ENCODE measurements at regions not wholly inside any gene's neighbourhood (a gene's known extent, or its start where the extent isn't known, plus 50 kb on each side); places are given as distances from the start of the nearest gene placed in this dataset.
"Not testable (repeated sequence)": the region's sequence is repeated elsewhere in the genome, so short reads cannot be mapped to it uniquely, and the experiment has no call there.

DNA sequence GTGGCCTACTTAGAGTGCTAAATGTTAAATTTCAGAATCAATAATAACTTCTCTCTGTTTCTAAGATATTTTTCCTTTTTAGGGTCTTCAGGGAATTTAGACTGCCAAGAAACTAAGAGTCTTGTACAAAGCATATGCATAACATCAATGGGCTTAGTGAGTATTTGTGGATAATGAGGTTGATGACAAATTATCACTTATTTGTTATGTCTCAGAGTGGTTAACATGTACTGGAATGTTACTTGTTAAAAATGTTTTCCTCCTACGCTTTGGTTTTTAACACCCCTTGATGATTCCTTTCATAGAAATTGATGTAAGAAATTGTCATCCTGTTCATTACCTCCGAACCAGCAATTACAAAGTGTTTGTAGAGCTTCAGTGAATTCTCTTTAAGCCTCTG lies 144.3 kb downstream of the MRPS30 start:
- Histone ChIP-seq H3K27me3 (no peaks in the 10 kb centered on the region), H3K27ac (no peak overlapping the region), H3K4me1 (no peaks in the 10 kb centered on the region), H3K4me3 (no peak overlapping the region), H3K36me3 (no peaks in the 10 kb centered on the region), H3K9me3 (no peaks in the 10 kb centered on the region)
- intact Hi-C loops (cut with DNase I; ENCODE audit: low total_unique reads): no loop called here
- TF ChIP-seq, protein P1, sequence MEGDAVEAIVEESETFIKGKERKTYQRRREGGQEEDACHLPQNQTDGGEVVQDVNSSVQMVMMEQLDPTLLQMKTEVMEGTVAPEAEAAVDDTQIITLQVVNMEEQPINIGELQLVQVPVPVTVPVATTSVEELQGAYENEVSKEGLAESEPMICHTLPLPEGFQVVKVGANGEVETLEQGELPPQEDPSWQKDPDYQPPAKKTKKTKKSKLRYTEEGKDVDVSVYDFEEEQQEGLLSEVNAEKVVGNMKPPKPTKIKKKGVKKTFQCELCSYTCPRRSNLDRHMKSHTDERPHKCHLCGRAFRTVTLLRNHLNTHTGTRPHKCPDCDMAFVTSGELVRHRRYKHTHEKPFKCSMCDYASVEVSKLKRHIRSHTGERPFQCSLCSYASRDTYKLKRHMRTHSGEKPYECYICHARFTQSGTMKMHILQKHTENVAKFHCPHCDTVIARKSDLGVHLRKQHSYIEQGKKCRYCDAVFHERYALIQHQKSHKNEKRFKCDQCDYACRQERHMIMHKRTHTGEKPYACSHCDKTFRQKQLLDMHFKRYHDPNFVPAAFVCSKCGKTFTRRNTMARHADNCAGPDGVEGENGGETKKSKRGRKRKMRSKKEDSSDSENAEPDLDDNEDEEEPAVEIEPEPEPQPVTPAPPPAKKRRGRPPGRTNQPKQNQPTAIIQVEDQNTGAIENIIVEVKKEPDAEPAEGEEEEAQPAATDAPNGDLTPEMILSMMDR (IDR thresholded peaks at IDR 0.05): no peak
- no peak for DNase-seq

DNA sequence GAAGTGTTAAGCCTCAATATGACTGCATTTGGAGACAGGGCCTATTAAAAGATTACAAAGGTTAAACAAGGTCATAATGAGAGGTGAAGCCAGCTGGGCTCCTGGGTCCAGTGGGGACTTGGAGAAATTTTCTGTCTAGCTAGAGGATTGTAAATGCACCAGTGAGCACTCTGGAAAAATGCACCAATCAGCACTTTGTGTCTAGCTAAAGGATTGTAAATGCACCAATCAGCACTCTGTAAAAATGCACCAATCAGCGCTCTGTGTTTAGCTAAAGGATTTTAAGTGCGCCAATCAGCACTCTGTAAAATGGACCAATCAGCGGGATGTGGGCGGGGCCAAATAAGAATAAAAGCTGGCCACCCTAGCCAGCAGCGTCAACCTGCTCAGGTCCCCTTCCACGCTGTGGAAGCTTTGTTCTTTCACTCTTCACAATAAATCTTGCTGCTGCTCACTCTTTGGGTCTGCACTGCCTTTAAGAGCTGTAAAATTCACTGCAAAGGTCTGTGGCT lies 150.3 kb downstream of the MRPS30 start:
- H3K4me1 ChIP-seq: not testable (repeated sequence)

DNA sequence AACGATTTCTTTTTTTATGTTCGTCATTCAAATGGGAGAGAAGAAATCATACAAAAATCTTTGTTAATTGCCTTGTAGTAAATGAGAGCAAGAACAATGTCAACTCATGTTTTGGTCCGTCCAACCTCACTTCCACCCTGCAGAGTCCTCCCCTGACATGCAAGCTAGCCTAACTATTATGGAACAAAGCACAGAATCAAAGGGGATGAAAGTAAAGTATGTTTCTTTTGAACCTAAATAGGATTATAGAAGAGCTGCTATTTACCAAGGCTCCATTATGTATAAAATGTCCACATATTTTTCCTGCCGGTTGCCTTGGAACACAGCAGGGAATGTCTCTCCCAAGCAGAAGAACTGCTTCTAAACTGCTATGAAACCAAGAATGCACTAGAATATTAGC lies 161.1 kb downstream of the MRPS30 start:
- no peak for DNase-seq
- no peaks in the 10 kb centered on the region for H3K9me3 ChIP-seq
- TF ChIP-seq, protein P1 (IDR thresholded peaks at IDR 0.05): no peak
- intact Hi-C loops (cut with DNase I; ENCODE audit: low total_unique reads): no loop called here
- H3K36me3 ChIP-seq: no peaks in the 10 kb centered on the region
- no peaks in the 10 kb centered on the region for H3K4me1 ChIP-seq
- H3K4me3 ChIP-seq: no peak overlapping the region
- H3K27ac ChIP-seq: no peak overlapping the region
- no peaks in the 10 kb centered on the region for H3K27me3 ChIP-seq

More for the DNA sequence above, 150.3 kb downstream of the MRPS30 start:
- H3K36me3 ChIP-seq; H3K27me3 ChIP-seq; H3K9me3 ChIP-seq; H3K27ac ChIP-seq; DNase-seq; intact Hi-C loops (cut with DNase I; ENCODE audit: low total_unique reads); H3K4me3 ChIP-seq: not testable (repeated sequence)

DNA sequence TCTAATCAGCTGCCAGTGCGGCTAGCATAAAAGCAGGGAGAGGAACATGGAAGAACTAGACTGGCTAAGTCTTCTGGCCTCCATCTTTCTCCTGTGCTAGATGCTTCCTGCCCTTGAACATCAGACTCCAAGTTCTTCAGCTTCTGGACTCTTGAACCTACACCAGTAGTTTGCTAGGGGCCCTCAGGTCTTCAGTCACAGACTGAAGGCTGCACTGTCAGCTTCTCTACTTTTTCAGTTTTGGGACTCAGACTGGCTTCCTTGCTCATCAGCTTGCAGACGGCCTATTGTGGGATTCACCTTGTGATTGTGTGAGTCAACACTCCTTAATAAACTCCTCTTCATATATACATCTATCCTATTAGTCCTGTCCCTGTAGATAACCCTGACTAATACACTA lies 162.2 kb downstream of the MRPS30 start:
- H3K27me3 ChIP-seq; H3K4me1 ChIP-seq; H3K36me3 ChIP-seq; H3K9me3 ChIP-seq; H3K27ac ChIP-seq; H3K4me3 ChIP-seq; intact Hi-C loops (cut with DNase I; ENCODE audit: low total_unique reads); DNase-seq: not testable (repeated sequence)

DNA sequence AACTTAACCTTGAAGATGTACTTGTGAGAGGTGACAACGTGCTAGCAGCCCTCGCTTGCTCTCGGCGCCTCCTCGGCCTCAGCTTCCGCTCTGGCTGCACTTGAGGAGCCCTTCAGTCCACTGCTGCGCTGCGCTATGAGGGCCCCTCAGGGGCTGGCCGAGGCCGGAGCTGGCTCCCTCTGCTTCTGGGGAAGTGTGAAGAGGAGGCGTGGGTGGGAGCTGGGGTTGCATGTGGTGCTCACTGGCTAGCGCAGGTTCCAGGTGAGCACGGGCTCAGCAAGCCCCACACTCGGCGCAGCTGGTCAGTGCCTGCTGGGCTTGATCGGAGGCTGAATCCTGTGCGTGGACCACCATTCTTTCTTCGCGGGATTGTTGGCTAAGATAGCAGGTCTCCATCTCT lies 166.1 kb downstream of the MRPS30 start:
- Histone ChIP-seq H3K4me1 (no peaks in the 10 kb centered on the region), H3K36me3 (no peaks in the 10 kb centered on the region), H3K27ac (no peak overlapping the region), H3K27me3 (no peaks in the 10 kb centered on the region), H3K9me3 (no peaks in the 10 kb centered on the region), H3K4me3 (no peak overlapping the region)
- DNase-seq: no peak
- intact Hi-C loops (cut with DNase I; ENCODE audit: low total_unique reads): no loop called here
- TF ChIP-seq, protein P1 (IDR thresholded peaks at IDR 0.05): no peak

DNA sequence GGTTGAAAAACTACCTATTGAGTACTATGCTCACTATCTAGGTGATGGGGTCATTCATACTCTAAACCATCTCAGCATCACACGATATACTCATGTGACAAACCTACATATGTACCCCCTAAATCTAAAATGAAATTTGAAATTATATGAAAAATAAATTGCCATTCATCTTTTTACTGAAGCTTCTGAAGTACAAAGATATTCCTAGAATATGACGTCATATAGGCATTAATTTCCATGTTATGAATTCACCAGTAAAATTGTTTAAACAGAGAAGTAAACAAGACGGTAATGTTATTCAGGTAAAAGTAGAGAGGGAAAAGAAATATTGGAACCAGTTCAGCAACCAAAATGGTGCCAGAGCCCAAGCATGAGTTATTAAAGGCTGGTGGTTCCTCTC lies 173.0 kb downstream of the MRPS30 start:
- intact Hi-C loops (cut with DNase I; ENCODE audit: low total_unique reads): no loop called here

More for the DNA sequence above, 173.0 kb downstream of the MRPS30 start:
- TF ChIP-seq, protein P1 (IDR thresholded peaks at IDR 0.05): no peak
- H3K4me1 ChIP-seq: no peaks in the 10 kb centered on the region
- no peak for DNase-seq
- H3K9me3 ChIP-seq: peaks cover 0 to 22% (median 11%) of the 10 kb centered on the region in 3 donors
- H3K27me3 ChIP-seq: no peaks in the 10 kb centered on the region
- H3K4me3 ChIP-seq: no peak overlapping the region
- no peak overlapping the region for H3K27ac ChIP-seq
- no peaks in the 10 kb centered on the region for H3K36me3 ChIP-seq

All from tibial artery (tissue), 4 donors.